GM12891 (cell line): ENCODE measurements at regions not wholly inside any gene's neighbourhood (a gene's known extent, or its start where the extent isn't known, plus 50 kb on each side); places are given as distances from the start of the nearest gene placed in this dataset.

Experiments
- PAX5 ChIP-seq: IDR thresholded peaks from 2 replicates; pipeline ENCODE4 v1.6.1; 2011; ENCODE audit warnings: low read length, moderate library complexity, mild to moderate bottlenecking; ENCODE audit not compliant: insufficient read depth, severe bottlenecking
- POLR2A ChIP-seq: IDR thresholded peaks from 2 replicates; pipeline ENCODE4 v1.6.1; 2011; ENCODE audit warnings: low read depth, low read length, control low read depth
- POLR2AphosphoS5 ChIP-seq: IDR thresholded peaks from 2 replicates; pipeline ENCODE4 v1.6.1; 2011; ENCODE audit warnings: low read depth, low read length, control low read depth
- POU2F2 ChIP-seq: IDR thresholded peaks from 2 replicates; pipeline ENCODE4 v1.6.1; 2011; ENCODE audit warnings: low read depth, mild to moderate bottlenecking, control low read depth, low read length, moderate library complexity
- SPI1 ChIP-seq: IDR thresholded peaks from 2 replicates; pipeline ENCODE4 v1.6.1; 2011; ENCODE audit warnings: low read depth, low read length, control low read depth
- TAF1 ChIP-seq: IDR thresholded peaks from 2 replicates; pipeline ENCODE4 v1.6.1; 2011; ENCODE audit warnings: low read depth, low read length, control low read depth

GRCh38 chr5:27814286-27814685 is 775.9 kb upstream of the CDH9 start:
- TF ChIP-seq POLR2AphosphoS5 (no peak), POLR2A (no peak), POU2F2 (no peak), SPI1 (no peak), TAF1 (no peak), PAX5 (no peak)
